GM23338 (cell line): ENCODE measurements at regions not wholly inside any gene's neighbourhood (a gene's known extent, or its start where the extent isn't known, plus 50 kb on each side); places are given as distances from the start of the nearest gene placed in this dataset.
A peak's percentile ranks its signal among the peaks of the same experiment; 100 is the strongest.

Experiments used
- CREB1 ChIP-seq: fragments of 250-450 bp; sonication (Bioruptor Pico); IDR thresholded peaks from 2 replicates; pipeline ENCODE4 v1.5.0; 2020; ENCODE audit warnings: low read depth, mild to moderate bottlenecking, moderate library complexity
- ETS1 ChIP-seq: IDR thresholded peaks from 2 replicates; pipeline ENCODE4 v1.6.1; 2016; ENCODE audit warnings: antibody characterized with exemption
- EZH2 ChIP-seq: fragments of 200-600 bp; sonication (generic); IDR thresholded peaks from one replicate; pipeline ENCODE4 v1.8.0; 2017; ENCODE audit warnings: antibody characterized with exemption, mild to moderate bottlenecking, low read depth; ENCODE audit not compliant: unreplicated experiment
- JUNB ChIP-seq: IDR thresholded peaks from one replicate; pipeline ENCODE4 v1.6.1; 2016; ENCODE audit warnings: antibody characterized with exemption; ENCODE audit not compliant: unreplicated experiment
- POLR2AphosphoS5 ChIP-seq: IDR thresholded peaks from 2 replicates; pipeline ENCODE4 v1.6.1; 2016; ENCODE audit warnings: antibody characterized with exemption, low read depth
- ZNF331 ChIP-seq: fragments of 250-450 bp; sonication (Bioruptor Pico); IDR thresholded peaks from 2 replicates; pipeline ENCODE4 v1.5.0; 2020; ENCODE audit warnings: low read depth, mild to moderate bottlenecking, moderate library complexity
- TF ChIP-seq, protein P1 (sequence below), 2 experiments: fragments of 200-600 bp in 1 of 2; sonication (generic) in 1 of 2; conservative IDR thresholded peaks; 2 replicates each; pipeline versions ENCODE4 v1.5.1 to v1.6.1; 2016 to 2017; ENCODE audit warnings: antibody characterized with exemption in 2 of 2, low read depth in 2 of 2, mild to moderate bottlenecking in 2 of 2, moderate library complexity in 1 of 2

- TF ChIP-seq, protein P1, sequence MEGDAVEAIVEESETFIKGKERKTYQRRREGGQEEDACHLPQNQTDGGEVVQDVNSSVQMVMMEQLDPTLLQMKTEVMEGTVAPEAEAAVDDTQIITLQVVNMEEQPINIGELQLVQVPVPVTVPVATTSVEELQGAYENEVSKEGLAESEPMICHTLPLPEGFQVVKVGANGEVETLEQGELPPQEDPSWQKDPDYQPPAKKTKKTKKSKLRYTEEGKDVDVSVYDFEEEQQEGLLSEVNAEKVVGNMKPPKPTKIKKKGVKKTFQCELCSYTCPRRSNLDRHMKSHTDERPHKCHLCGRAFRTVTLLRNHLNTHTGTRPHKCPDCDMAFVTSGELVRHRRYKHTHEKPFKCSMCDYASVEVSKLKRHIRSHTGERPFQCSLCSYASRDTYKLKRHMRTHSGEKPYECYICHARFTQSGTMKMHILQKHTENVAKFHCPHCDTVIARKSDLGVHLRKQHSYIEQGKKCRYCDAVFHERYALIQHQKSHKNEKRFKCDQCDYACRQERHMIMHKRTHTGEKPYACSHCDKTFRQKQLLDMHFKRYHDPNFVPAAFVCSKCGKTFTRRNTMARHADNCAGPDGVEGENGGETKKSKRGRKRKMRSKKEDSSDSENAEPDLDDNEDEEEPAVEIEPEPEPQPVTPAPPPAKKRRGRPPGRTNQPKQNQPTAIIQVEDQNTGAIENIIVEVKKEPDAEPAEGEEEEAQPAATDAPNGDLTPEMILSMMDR (conservative IDR thresholded peaks at IDR 0.05; ENCODE audit: low read depth in 2 of 2), result peak; percentile 50 to 78
- TF ChIP-seq ETS1, result no peak
- TF ChIP-seq CREB1 (CRISPR knock-in tag), result no peak
- no peak for TF ChIP-seq POLR2AphosphoS5
- TF ChIP-seq JUNB, result no peak
- TF ChIP-seq EZH2, result no peak
- TF ChIP-seq ZNF331, result no peak
These were observed 65.8 kb downstream of the MTX3 start for GRCh38 chr5:79924936-79925893.
